Activated CD8-positive, alpha-beta T cell treated with anti-CD3 and anti-CD28 coated beads for 36 hours (primary cell): ENCODE measurements at regions not wholly inside any gene's neighbourhood (a gene's known extent, or its start where the extent isn't known, plus 50 kb on each side); places are given as distances from the start of the nearest gene placed in this dataset.

Experiments
- ATAC-seq: fragments of 200-7000 bp; cut with Tn5 transposase; one replicate; pipeline ENCODE4 v1.10.0; 2021; ENCODE audit warnings: mild to moderate bottlenecking, moderate library complexity
- CTCF ChIA-PET: fragments of 350-600 bp; sonication (Branson Sonifier 250); formaldehyde crosslinking; loops from one replicate; lab custom pipeline; 2021; ENCODE audit warnings: antibody characterized with exemption; lab: Charles Lee
- POLR2A ChIA-PET: fragments of 350-600 bp; sonication (Branson Sonifier 250); formaldehyde crosslinking; loops from one replicate; lab custom pipeline; 2021; ENCODE audit warnings: antibody characterized with exemption; lab: Charles Lee
- DNase-seq: peaks from one replicate; pipeline ENCODE4 v3.0.0-alpha.2; 2020
- H3K27ac Mint-ChIP-seq: one replicate; pipeline ENCODE4 v1.8.0; 2021; ENCODE audit warnings: mild to moderate bottlenecking, mixed read lengths
- H3K27me3 Mint-ChIP-seq: one replicate; pipeline ENCODE4 v1.8.0; 2021; ENCODE audit warnings: mixed read lengths
- H3K36me3 Mint-ChIP-seq: one replicate; pipeline ENCODE4 v1.8.0; 2021; ENCODE audit warnings: low read depth, mixed read lengths
- H3K4me1 Mint-ChIP-seq: one replicate; pipeline ENCODE4 v1.8.0; 2021; ENCODE audit warnings: low read depth, mixed read lengths
- H3K4me3 Mint-ChIP-seq: one replicate; pipeline ENCODE4 v1.8.0; 2021; ENCODE audit warnings: mild to moderate bottlenecking, moderate library complexity, mixed read lengths
- H3K9me3 Mint-ChIP-seq: one replicate; pipeline ENCODE4 v1.8.0; 2021; ENCODE audit warnings: mixed read lengths
- CTCF ChIP-seq: fragments of 200-600 bp; IDR thresholded peaks from one replicate; pipeline ENCODE4 v1.8.0; 2022; ENCODE audit warnings: antibody characterized with exemption, mild to moderate bottlenecking
- intact Hi-C: fragments of 100-400 bp; cut with micrococcal nuclease; formaldehyde crosslinking; loops from one replicate; pipeline ENCODE4 v1.10.0; 2022

DNA sequence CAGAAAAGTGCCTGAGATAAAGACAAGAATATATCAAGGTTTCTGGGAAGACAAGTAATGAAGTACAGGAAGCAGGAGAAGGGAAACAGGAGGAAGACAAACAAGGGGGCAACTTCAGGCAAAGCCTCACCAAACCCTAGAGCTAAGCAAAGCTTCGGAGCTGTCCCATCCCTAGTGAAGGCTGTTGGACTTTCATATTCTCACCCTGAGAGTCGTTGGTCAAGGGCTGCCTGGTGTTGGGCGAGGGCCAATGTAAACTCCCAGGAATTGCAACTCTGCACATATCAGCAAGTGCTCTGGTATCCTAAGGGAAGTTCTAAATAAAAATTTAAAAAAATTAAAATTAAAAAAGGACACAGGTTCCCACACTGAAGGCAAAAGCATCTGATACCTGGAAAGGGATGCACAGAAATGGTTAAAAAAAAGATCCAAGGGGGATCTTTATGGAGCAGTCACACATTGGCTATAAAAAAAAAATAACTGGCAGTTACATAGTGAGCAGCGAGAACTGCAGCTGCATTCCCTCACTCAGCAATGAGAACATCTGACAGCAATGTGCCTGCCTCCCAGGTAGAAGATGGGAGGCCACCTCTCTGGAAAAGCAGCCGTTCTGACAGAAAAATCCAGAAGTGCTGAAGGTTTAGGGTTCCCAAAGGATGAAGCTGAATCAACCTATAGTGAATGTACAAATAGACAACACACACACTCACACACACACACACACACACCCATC, 304.7 kb downstream of the WDR11 start:
- no peaks in the 10 kb centered on the region for H3K36me3 Mint-ChIP-seq
- intact Hi-C loops = no loop called here
- no peak for ATAC-seq
- ChIA-PET POLR2A (no interaction called here), CTCF (no interaction called here)
- no peaks in the 10 kb centered on the region for H3K4me1 Mint-ChIP-seq
- H3K27ac Mint-ChIP-seq = no peak overlapping the region
- no peak for TF ChIP-seq CTCF
- H3K27me3 Mint-ChIP-seq = peaks cover 4% of the 10 kb centered on the region
- H3K9me3 Mint-ChIP-seq = peaks cover 1% of the 10 kb centered on the region
- no peak overlapping the region for H3K4me3 Mint-ChIP-seq
- DNase-seq = no peak

DNA sequence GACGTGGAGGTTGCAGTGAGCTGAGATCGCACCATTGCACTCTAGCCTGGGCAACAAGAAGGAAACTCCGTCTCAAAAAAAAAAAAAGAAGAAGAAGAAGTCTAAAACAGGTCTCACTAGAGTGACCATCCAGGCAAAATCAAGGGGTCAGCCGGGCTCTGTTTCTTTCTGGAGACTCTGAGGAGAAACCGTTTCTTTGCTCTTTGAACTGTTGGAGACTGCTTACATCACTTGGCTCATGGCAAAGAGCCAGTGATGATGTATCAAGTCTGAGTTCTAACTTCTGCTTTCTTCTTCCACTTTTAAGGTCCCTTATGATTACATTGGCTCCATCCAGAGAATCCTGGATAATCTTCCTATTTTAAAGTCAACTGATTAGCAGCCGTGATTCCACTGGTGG, 306.8 kb downstream of the WDR11 start:
- POLR2A ChIA-PET = interaction anchor here (0.6 kb wide), 1 partner anchor 580 kb away, joined by 3 read pairs; no protein-coding TSS in a partner anchor

DNA sequence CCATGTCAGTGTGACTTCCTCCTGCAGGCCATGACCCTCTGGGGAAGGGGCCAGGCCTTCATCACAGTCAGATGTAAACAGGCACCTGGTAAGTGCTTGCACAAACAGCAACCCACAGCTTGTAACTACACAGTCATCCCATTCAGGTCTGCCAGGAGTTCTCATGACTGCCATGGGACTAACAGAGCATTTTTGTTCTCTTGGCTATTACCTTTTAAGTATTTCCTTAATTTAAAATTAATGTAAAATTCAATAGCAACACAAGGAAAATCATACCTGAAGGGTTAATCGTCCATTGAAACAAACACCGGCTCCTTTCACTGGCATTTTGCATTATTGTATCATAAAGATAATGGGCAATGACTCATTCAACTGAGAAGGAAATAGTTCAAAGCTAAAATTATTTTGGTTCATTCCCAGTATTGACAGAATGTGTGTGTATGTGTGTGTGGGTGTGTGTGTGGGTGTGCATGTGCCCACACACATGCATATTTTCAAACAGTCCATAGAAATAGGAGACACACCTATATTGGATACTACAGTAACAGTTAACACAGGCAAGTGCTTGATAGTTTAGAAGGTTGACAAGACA, 307.9 kb downstream of the WDR11 start:
- no peaks in the 10 kb centered on the region for H3K4me1 Mint-ChIP-seq
- no peak overlapping the region for H3K27ac Mint-ChIP-seq
- no peak for DNase-seq
- TF ChIP-seq CTCF = no peak
- ATAC-seq = no peak
- peaks cover 1% of the 10 kb centered on the region for H3K9me3 Mint-ChIP-seq
- intact Hi-C loops = no loop called here
- POLR2A ChIA-PET = no interaction called here
- no peaks in the 10 kb centered on the region for H3K36me3 Mint-ChIP-seq
- H3K27me3 Mint-ChIP-seq = peaks cover under 1% of the 10 kb centered on the region
- CTCF ChIA-PET = no interaction called here
- H3K4me3 Mint-ChIP-seq = no peak overlapping the region

More for the DNA sequence above, 306.8 kb downstream of the WDR11 start:
- Mint-ChIP-seq H3K27ac (no peak overlapping the region), H3K9me3 (peaks cover 1% of the 10 kb centered on the region), H3K4me1 (no peaks in the 10 kb centered on the region), H3K27me3 (peaks cover 4% of the 10 kb centered on the region), H3K4me3 (no peak overlapping the region), H3K36me3 (no peaks in the 10 kb centered on the region)
- no peak for TF ChIP-seq CTCF
- CTCF ChIA-PET = no interaction called here
- intact Hi-C loops = no loop called here
- ATAC-seq (no peak), DNase-seq (no peak)

- intact Hi-C loops = no loop called here
- POLR2A ChIA-PET = no interaction called here
- peaks cover 1% of the 10 kb centered on the region for H3K9me3 Mint-ChIP-seq
- CTCF ChIA-PET = no interaction called here
- ATAC-seq (peak; percentile 51), DNase-seq (peak; percentile 15)
- no peak overlapping the region for H3K4me3 Mint-ChIP-seq
- H3K36me3 Mint-ChIP-seq = no peaks in the 10 kb centered on the region
- no peaks in the 10 kb centered on the region for H3K4me1 Mint-ChIP-seq
- TF ChIP-seq CTCF = no peak
- H3K27ac Mint-ChIP-seq = no peak overlapping the region
- no peaks in the 10 kb centered on the region for H3K27me3 Mint-ChIP-seq
Measured at GRCh38 chr10:121159670-121160069, 308.5 kb downstream of the WDR11 start.

DNA sequence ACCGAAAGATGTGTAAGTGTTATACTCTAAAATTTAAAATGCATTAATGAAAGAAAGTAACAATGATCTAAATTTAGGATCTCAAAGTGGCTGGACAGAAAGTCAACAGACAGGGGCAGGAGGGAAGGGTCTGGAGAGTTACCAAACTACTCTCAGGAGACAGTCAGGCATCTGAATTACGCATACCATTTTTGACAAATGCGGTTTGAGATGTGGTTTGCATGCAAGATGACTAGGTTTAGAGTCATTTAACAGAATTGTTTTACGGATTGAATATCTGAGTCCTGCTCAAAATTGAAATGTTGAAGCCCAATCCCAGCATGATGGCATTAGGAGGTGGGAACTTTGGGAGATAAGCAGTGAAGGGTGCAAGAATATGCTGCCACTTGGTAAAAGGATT, 314.1 kb downstream of the WDR11 start:
- DNase-seq (no peak), ATAC-seq (no peak)
- Mint-ChIP-seq H3K27ac (no peak overlapping the region), H3K4me3 (no peak overlapping the region), H3K9me3 (no peaks in the 10 kb centered on the region), H3K4me1 (no peaks in the 10 kb centered on the region), H3K36me3 (no peaks in the 10 kb centered on the region), H3K27me3 (peaks cover 1% of the 10 kb centered on the region)
- ChIA-PET POLR2A (no interaction called here), CTCF (no interaction called here)
- no peak for TF ChIP-seq CTCF
- intact Hi-C loops = no loop called here
